GM10266 (cell line): ENCODE measurements at regions not wholly inside any gene's neighbourhood (a gene's known extent, or its start where the extent isn't known, plus 50 kb on each side); places are given as distances from the start of the nearest gene placed in this dataset.
"Not testable (repeated sequence)": the region's sequence is repeated elsewhere in the genome, so short reads cannot be mapped to it uniquely, and the experiment has no call there.

Source experiments
- DNase-seq: peaks from one replicate; pipeline ENCODE4 v3.0.0; 2012; ENCODE audit errors: extremely low spot score
- CTCF ChIP-seq: IDR thresholded peaks from 2 replicates; pipeline ENCODE4 v1.5.1; 2012; ENCODE audit warnings: mild to moderate bottlenecking, low read depth; ENCODE audit not compliant: control insufficient read depth, insufficient read depth; ENCODE audit errors: missing control alignments

- TF ChIP-seq CTCF: no peak
- no peak for DNase-seq
These were observed 204.4 kb upstream of the PTER start for GRCh38 chr10:16232441-16232840.

- TF ChIP-seq CTCF: no peak
- DNase-seq: no peak
These were observed 201.9 kb upstream of the PTER start for GRCh38 chr10:16234916-16235315.

GRCh38 chr10:16242446-16242845 lies 194.4 kb upstream of the PTER start:
- TF ChIP-seq CTCF: no peak
- no peak for DNase-seq

GRCh38 chr10:16242859-16243613 lies 193.8 kb upstream of the PTER start:
- no peak for DNase-seq
- no peak for TF ChIP-seq CTCF

GRCh38 chr10:16250136-16250535 lies 186.7 kb upstream of the PTER start:
- DNase-seq: not testable (repeated sequence)

- no peak for TF ChIP-seq CTCF
- DNase-seq: no peak
These were observed 180.5 kb upstream of the PTER start for GRCh38 chr10:16256336-16256735.

GRCh38 chr10:16258291-16259040 lies 178.3 kb upstream of the PTER start:
- no peak for DNase-seq
- TF ChIP-seq CTCF: no peak
